ENCODE measurements at regions not wholly inside any gene's neighbourhood (a gene's known extent, or its start where the extent isn't known, plus 50 kb on each side); places are given as distances from the start of the nearest gene placed in this dataset.

DNA sequence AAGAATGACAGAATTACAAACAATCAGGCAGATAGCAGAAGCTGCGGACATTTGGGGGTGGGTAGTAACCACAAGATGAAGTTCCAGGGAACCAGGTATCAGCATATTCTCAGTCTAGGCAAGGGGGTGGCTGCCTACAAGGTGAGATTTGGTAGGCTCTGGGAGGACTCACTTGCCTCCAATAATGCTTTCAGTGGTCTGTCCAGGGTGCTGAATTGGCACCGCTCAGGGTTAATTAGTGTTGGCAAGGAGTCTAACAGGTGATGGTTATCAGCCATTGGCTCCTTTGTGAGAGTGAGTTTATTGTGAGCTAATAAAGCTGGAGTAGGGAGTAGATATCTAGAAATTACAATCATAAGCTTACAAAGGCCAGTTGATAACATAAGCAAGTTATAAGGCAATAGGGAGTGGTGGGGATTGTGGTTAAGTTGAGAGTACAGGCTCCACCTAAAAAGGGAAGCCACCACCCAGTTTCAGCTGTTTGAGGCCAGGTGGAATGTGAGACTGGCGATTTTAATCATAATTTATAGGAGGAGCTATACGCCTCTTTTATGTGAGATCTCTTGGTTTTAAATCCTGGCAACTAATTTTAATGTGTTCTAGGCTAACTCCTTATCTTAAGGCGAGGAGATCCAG, 320.5 kb downstream of the MIAT start:
- Histone ChIP-seq H2AFZ (ENCODE audit: low read length) (no peak overlapping the region), H3K9me2 (ENCODE audit: low read depth, low read length) (no peaks in the 10 kb centered on the region), H3K9ac (ENCODE audit: low read length) (no peak overlapping the region), H3F3A (ENCODE audit: insufficient read depth, low read length) (no peaks in the 10 kb centered on the region), H3K36me3 (ENCODE audit: insufficient read depth, low read length) (no peaks in the 10 kb centered on the region), H3K4me3 (ENCODE audit: low read depth, low read length, poor library complexity, severe bottlenecking) (no peak overlapping the region), H3K79me2 (ENCODE audit: insufficient read depth, low read length) (no peaks in the 10 kb centered on the region), H3K9me3 (ENCODE audit: low read length) (no peaks in the 10 kb centered on the region), H3K4me1 (ENCODE audit: insufficient read depth, low read length, severe bottlenecking) (no peaks in the 10 kb centered on the region), H3K27ac (ENCODE audit: low read depth, low read length, poor library complexity, severe bottlenecking) (no peak overlapping the region), H4K20me1 (ENCODE audit: insufficient read depth, low read length) (no peaks in the 10 kb centered on the region), H3K4me2 (ENCODE audit: low read length) (no peak overlapping the region), H3K27me3 (ENCODE audit: insufficient read depth, low read length) (no peaks in the 10 kb centered on the region)
- no peak for TF ChIP-seq EZH2 (IDR thresholded peaks at IDR 0.05; ENCODE audit: borderline replicate concordance, low read length)
- TF ChIP-seq, protein P1, sequence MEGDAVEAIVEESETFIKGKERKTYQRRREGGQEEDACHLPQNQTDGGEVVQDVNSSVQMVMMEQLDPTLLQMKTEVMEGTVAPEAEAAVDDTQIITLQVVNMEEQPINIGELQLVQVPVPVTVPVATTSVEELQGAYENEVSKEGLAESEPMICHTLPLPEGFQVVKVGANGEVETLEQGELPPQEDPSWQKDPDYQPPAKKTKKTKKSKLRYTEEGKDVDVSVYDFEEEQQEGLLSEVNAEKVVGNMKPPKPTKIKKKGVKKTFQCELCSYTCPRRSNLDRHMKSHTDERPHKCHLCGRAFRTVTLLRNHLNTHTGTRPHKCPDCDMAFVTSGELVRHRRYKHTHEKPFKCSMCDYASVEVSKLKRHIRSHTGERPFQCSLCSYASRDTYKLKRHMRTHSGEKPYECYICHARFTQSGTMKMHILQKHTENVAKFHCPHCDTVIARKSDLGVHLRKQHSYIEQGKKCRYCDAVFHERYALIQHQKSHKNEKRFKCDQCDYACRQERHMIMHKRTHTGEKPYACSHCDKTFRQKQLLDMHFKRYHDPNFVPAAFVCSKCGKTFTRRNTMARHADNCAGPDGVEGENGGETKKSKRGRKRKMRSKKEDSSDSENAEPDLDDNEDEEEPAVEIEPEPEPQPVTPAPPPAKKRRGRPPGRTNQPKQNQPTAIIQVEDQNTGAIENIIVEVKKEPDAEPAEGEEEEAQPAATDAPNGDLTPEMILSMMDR (IDR thresholded peaks at IDR 0.05; ENCODE audit: low read length), result no peak

DNA sequence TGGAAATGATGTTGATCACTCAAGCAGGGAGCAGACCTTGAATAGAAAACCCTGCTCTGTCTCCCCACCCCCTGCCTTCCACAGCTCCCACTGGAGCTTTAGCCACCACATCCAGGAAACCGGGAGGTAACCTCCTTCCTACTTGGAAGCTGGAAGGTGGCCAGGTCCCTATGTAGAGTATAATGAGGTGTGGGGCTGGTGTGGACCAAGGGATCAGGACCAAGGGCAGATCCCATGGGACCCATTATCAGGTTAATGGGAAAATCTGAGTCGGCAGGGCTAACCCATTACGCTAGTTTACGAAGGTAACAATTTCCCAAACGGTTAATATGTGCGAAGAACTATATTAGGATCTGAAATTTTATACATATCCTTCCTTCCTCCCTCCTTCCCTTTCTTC, 321.9 kb downstream of the MIAT start:
- Histone ChIP-seq H3K36me3 (ENCODE audit: insufficient read depth, low read length) (no peaks in the 10 kb centered on the region), H3K4me3 (ENCODE audit: low read depth, low read length, poor library complexity, severe bottlenecking) (no peak overlapping the region), H3K79me2 (ENCODE audit: insufficient read depth, low read length) (no peaks in the 10 kb centered on the region), H3K9me2 (ENCODE audit: low read depth, low read length) (no peaks in the 10 kb centered on the region), H3F3A (ENCODE audit: insufficient read depth, low read length) (no peaks in the 10 kb centered on the region), H3K9ac (ENCODE audit: low read length) (no peak overlapping the region), H3K4me2 (ENCODE audit: low read length) (no peak overlapping the region), H2AFZ (ENCODE audit: low read length) (no peak overlapping the region), H3K27ac (ENCODE audit: low read depth, low read length, poor library complexity, severe bottlenecking) (no peak overlapping the region), H4K20me1 (ENCODE audit: insufficient read depth, low read length) (no peaks in the 10 kb centered on the region), H3K4me1 (ENCODE audit: insufficient read depth, low read length, severe bottlenecking) (no peaks in the 10 kb centered on the region), H3K27me3 (ENCODE audit: insufficient read depth, low read length) (no peaks in the 10 kb centered on the region), H3K9me3 (ENCODE audit: low read length) (no peaks in the 10 kb centered on the region)
- TF ChIP-seq, protein P1 (IDR thresholded peaks at IDR 0.05; ENCODE audit: low read length), result no peak
- TF ChIP-seq EZH2 (IDR thresholded peaks at IDR 0.05; ENCODE audit: borderline replicate concordance, low read length), result no peak

DNA sequence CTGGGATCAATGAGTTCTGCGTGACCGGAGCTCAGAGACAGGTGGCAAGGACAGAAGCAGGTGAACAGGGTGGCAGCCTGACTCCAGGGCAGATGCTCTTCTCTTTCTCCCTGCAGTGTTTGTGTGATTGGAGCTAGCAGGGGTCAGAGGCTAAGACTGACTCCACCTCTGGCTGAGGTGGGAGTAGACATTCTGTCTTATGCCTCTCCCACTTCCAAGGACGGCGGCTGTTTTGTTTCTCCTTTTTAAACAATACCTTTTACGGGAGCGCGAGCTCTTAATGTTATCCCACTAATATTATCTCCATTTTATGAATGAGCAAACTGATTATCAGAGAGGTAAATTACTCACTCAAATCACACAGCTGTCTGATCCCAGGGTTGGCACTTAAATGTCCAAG, 323.7 kb downstream of the MIAT start:
- no peaks in the 10 kb centered on the region for H3K9me2 ChIP-seq (ENCODE audit: low read depth, low read length)
- no peaks in the 10 kb centered on the region for H4K20me1 ChIP-seq (ENCODE audit: insufficient read depth, low read length)
- no peaks in the 10 kb centered on the region for H3F3A ChIP-seq (ENCODE audit: insufficient read depth, low read length)
- H3K4me3 ChIP-seq (ENCODE audit: low read depth, low read length, poor library complexity, severe bottlenecking), result no peak overlapping the region
- H3K27ac ChIP-seq (ENCODE audit: low read depth, low read length, poor library complexity, severe bottlenecking), result no peak overlapping the region
- H3K9me3 ChIP-seq (ENCODE audit: low read length), result no peaks in the 10 kb centered on the region
- H3K36me3 ChIP-seq (ENCODE audit: insufficient read depth, low read length), result no peaks in the 10 kb centered on the region
- TF ChIP-seq, protein P1 (IDR thresholded peaks at IDR 0.05; ENCODE audit: low read length), result no peak
- no peak for TF ChIP-seq EZH2 (IDR thresholded peaks at IDR 0.05; ENCODE audit: borderline replicate concordance, low read length)
- H3K79me2 ChIP-seq (ENCODE audit: insufficient read depth, low read length), result no peaks in the 10 kb centered on the region
- no peak overlapping the region for H3K9ac ChIP-seq (ENCODE audit: low read length)
- no peaks in the 10 kb centered on the region for H3K27me3 ChIP-seq (ENCODE audit: insufficient read depth, low read length)
- no peak overlapping the region for H2AFZ ChIP-seq (ENCODE audit: low read length)
- no peak overlapping the region for H3K4me2 ChIP-seq (ENCODE audit: low read length)
- no peaks in the 10 kb centered on the region for H3K4me1 ChIP-seq (ENCODE audit: insufficient read depth, low read length, severe bottlenecking)

All from OCI-LY1 (cell line).